OCI-LY7 (cell line): ENCODE measurements at regions not wholly inside any gene's neighbourhood (a gene's known extent, or its start where the extent isn't known, plus 50 kb on each side); places are given as distances from the start of the nearest gene placed in this dataset.

Experiments
- BruUV-seq: library from RNA; stranded (reverse); fragments of 400-500 nt; replicated peaks from 2 replicates; lab custom pipeline; 2021; lab: Mats Ljungman, UMichigan
- CTCF ChIA-PET: fragments of 300-600 bp; sonication (Branson Sonifier 250); formaldehyde crosslinking; loops from one replicate; lab custom pipeline; 2022; ENCODE audit warnings: antibody characterized with exemption; ENCODE audit not compliant: unreplicated experiment; lab: Charles Lee
- POLR2A ChIA-PET: fragments of 300-600 bp; sonication (Branson Sonifier 250); formaldehyde crosslinking; loops from one replicate; lab custom pipeline; 2022; ENCODE audit warnings: antibody characterized with exemption; lab: Charles Lee
- DNase-seq: peaks from one replicate; pipeline ENCODE4 v3.0.0-alpha.2; 2015; ENCODE audit warnings: low spot score
- H2AFZ ChIP-seq: fragments of 200-600 bp; sonication (generic), shearing (Covaris generic); 2 replicates; pipeline ENCODE4 v1.6.1; 2014; ENCODE audit warnings: mild to moderate bottlenecking, antibody characterized with exemption, low read length, moderate library complexity
- H3K27ac ChIP-seq: fragments of 200-600 bp; sonication (generic); 2 replicates; pipeline ENCODE4 v1.5.1; 2014; ENCODE audit warnings: mixed run types, low read depth, mild to moderate bottlenecking, moderate library complexity, low read length, inconsistent platforms; ENCODE audit not compliant: poor library complexity, severe bottlenecking
- H3K36me3 ChIP-seq: fragments of 200-600 bp; sonication (generic); 2 replicates; pipeline ENCODE4 v1.6.1; 2014; ENCODE audit warnings: mild to moderate bottlenecking, antibody characterized with exemption, low read length, moderate library complexity, mixed read lengths; ENCODE audit not compliant: insufficient read depth
- H3K4me1 ChIP-seq: fragments of 200-600 bp; sonication (generic); 2 replicates; pipeline ENCODE4 v1.5.1; 2014; ENCODE audit warnings: mild to moderate bottlenecking, low read length; ENCODE audit not compliant: insufficient read depth, poor library complexity, severe bottlenecking
- H3K4me2 ChIP-seq: fragments of 200-600 bp; sonication (generic); 2 replicates; pipeline ENCODE4 v1.6.1; 2014; ENCODE audit warnings: mild to moderate bottlenecking, low read length
- H3K4me3 ChIP-seq: fragments of 200-600 bp; sonication (generic); 2 replicates; pipeline ENCODE4 v1.5.1; 2014; ENCODE audit warnings: mild to moderate bottlenecking, low read depth, low read length; ENCODE audit not compliant: poor library complexity, severe bottlenecking
- H3K79me2 ChIP-seq: fragments of 200-600 bp; sonication (generic); 2 replicates; pipeline ENCODE4 v1.6.1; 2016; ENCODE audit warnings: low read depth, mild to moderate bottlenecking, low read length, moderate library complexity, mixed read lengths; ENCODE audit not compliant: insufficient read depth
- H3K9me2 ChIP-seq: fragments of 200-600 bp; sonication (generic); 2 replicates; pipeline ENCODE4 v1.6.1; 2016; ENCODE audit warnings: mild to moderate bottlenecking, low read length, mixed read lengths; ENCODE audit not compliant: insufficient read depth
- H3K9me3 ChIP-seq: fragments of 200-600 bp; sonication (generic); 2 replicates; pipeline ENCODE4 v1.6.1; 2014; ENCODE audit warnings: mild to moderate bottlenecking, mixed run types, low read length, mixed read lengths
- H4K20me1 ChIP-seq: fragments of 200-600 bp; sonication (generic); 2 replicates; pipeline ENCODE4 v1.6.1; 2014; ENCODE audit warnings: mild to moderate bottlenecking, antibody characterized with exemption, low read length, moderate library complexity, mixed read lengths; ENCODE audit not compliant: insufficient read depth
- CTCF ChIP-seq: fragments of 200-600 bp; sonication (generic); conservative IDR thresholded peaks from 2 replicates; pipeline ENCODE4 v1.5.1; 2014; ENCODE audit warnings: mild to moderate bottlenecking, antibody characterized with exemption, low read length, moderate library complexity, mixed read lengths
- EZH2phosphoT487 ChIP-seq: fragments of 200-600 bp; sonication (generic); IDR thresholded peaks from 2 replicates; pipeline ENCODE4 v1.6.1; 2018; ENCODE audit warnings: low read depth, borderline replicate concordance, mild to moderate bottlenecking, mixed run types, antibody characterized with exemption, low read length, moderate library complexity, mixed read lengths
- intact Hi-C: fragments of 100-400 bp; cut with micrococcal nuclease; formaldehyde crosslinking; loops from one replicate; pipeline ENCODE4 v1.10.0; 2022; ENCODE audit not compliant: unreplicated experiment

- H2AFZ ChIP-seq, result no peak overlapping the region
- no peak for DNase-seq
- no peak overlapping the region for H3K27ac ChIP-seq
- BruUV-seq, result no TSS peak
- no peaks in the 10 kb centered on the region for H4K20me1 ChIP-seq
- TF ChIP-seq CTCF, result no peak
- TF ChIP-seq EZH2phosphoT487, result no peak
- no peak overlapping the region for H3K4me3 ChIP-seq
- no peak overlapping the region for H3K4me2 ChIP-seq
- H3K4me1 ChIP-seq, result no peaks in the 10 kb centered on the region
- H3K36me3 ChIP-seq, result no peaks in the 10 kb centered on the region
- H3K9me3 ChIP-seq, result no peaks in the 10 kb centered on the region
- H3K9me2 ChIP-seq, result no peaks in the 10 kb centered on the region
- POLR2A ChIA-PET, result no interaction called here
- no peaks in the 10 kb centered on the region for H3K79me2 ChIP-seq
- CTCF ChIA-PET, result no interaction called here
- intact Hi-C loops, result no loop called here
These were observed 1013.0 kb upstream of the COX7C start for GRCh38 chr5:85604786-85605185.

- BruUV-seq, result no TSS peak
- H4K20me1 ChIP-seq, result no peaks in the 10 kb centered on the region
- TF ChIP-seq EZH2phosphoT487 (no peak), CTCF (no peak)
- H3K9me2 ChIP-seq, result no peaks in the 10 kb centered on the region
- H3K36me3 ChIP-seq, result no peaks in the 10 kb centered on the region
- ChIA-PET CTCF (no interaction called here), POLR2A (interaction anchor here (0.6 kb wide), 1 partner anchor 10 kb away, joined by 3 read pairs; no protein-coding TSS in a partner anchor)
- no peak overlapping the region for H3K27ac ChIP-seq
- H3K4me2 ChIP-seq, result no peak overlapping the region
- H3K4me3 ChIP-seq, result no peak overlapping the region
- no peak for DNase-seq
- no peaks in the 10 kb centered on the region for H3K79me2 ChIP-seq
- H3K4me1 ChIP-seq, result no peaks in the 10 kb centered on the region
- no peaks in the 10 kb centered on the region for H3K9me3 ChIP-seq
- H2AFZ ChIP-seq, result no peak overlapping the region
- intact Hi-C loops, result no loop called here
These were observed 1012.4 kb upstream of the COX7C start for GRCh38 chr5:85605381-85605780.

- no peaks in the 10 kb centered on the region for H4K20me1 ChIP-seq
- H2AFZ ChIP-seq, result no peak overlapping the region
- H3K9me2 ChIP-seq, result no peaks in the 10 kb centered on the region
- no peak overlapping the region for H3K27ac ChIP-seq
- H3K79me2 ChIP-seq, result no peaks in the 10 kb centered on the region
- no peak overlapping the region for H3K4me3 ChIP-seq
- ChIA-PET CTCF (no interaction called here), POLR2A (no interaction called here)
- intact Hi-C loops, result no loop called here
- no peaks in the 10 kb centered on the region for H3K36me3 ChIP-seq
- no peak overlapping the region for H3K4me2 ChIP-seq
- H3K9me3 ChIP-seq, result no peaks in the 10 kb centered on the region
- BruUV-seq, result no TSS peak
- H3K4me1 ChIP-seq, result no peaks in the 10 kb centered on the region
- no peak for DNase-seq
- TF ChIP-seq CTCF (no peak), EZH2phosphoT487 (no peak)
These were observed 1003.3 kb upstream of the COX7C start for GRCh38 chr5:85614489-85614888.
